Head of caudate nucleus (tissue), 42 donors: ENCODE measurements at regions not wholly inside any gene's neighbourhood (a gene's known extent, or its start where the extent isn't known, plus 50 kb on each side); places are given as distances from the start of the nearest gene placed in this dataset.

Source experiments
- DNase-seq, 42 donors: peaks; one replicate each; pipeline versions ENCODE4 v3.0.0 to v3.0.0-alpha.2; 2020 to 2021; ENCODE audit warnings: mixed read lengths in 7 of 42
- intact Hi-C: fragments of 100-400 bp; cut with DNase I; formaldehyde crosslinking; loops from one replicate; pipeline ENCODE4 v1.15.0; 2022

- intact Hi-C loops, result no loop called here
- no peak for DNase-seq
These were observed 944.8 kb upstream of the CNTNAP5 start for GRCh38 chr2:123080331-123080730.

GRCh38 chr2:123085484-123085883 lies 939.6 kb upstream of the CNTNAP5 start:
- intact Hi-C loops, result no loop called here
- DNase-seq, result no peak

GRCh38 chr2:123086613-123087385 lies 938.3 kb upstream of the CNTNAP5 start:
- intact Hi-C loops, result no loop called here

GRCh38 chr2:123091471-123091870 lies 933.6 kb upstream of the CNTNAP5 start:
- DNase-seq, result no peak
- intact Hi-C loops, result no loop called here

More at GRCh38 chr2:123086613-123087385, 938.3 kb upstream of the CNTNAP5 start:
- DNase-seq, result peak in 1 of 42 donors; percentile 4

- no peak for DNase-seq
- intact Hi-C loops, result no loop called here
These were observed 931.9 kb upstream of the CNTNAP5 start for GRCh38 chr2:123093199-123093598.

GRCh38 chr2:123095219-123095835 lies 929.8 kb upstream of the CNTNAP5 start:
- intact Hi-C loops, result no loop called here
- peak in 2 of 42 donors; percentile 10 to 15 for DNase-seq

GRCh38 chr2:123098619-123099018 lies 926.5 kb upstream of the CNTNAP5 start:
- intact Hi-C loops, result no loop called here
- DNase-seq, result no peak

- no peak for DNase-seq
- intact Hi-C loops, result no loop called here
These were observed 923.7 kb upstream of the CNTNAP5 start for GRCh38 chr2:123101434-123101833.

- no peak for DNase-seq
- intact Hi-C loops, result no loop called here
These were observed 921.2 kb upstream of the CNTNAP5 start for GRCh38 chr2:123103902-123104301.

- intact Hi-C loops, result no loop called here
- no peak for DNase-seq
These were observed 908.5 kb upstream of the CNTNAP5 start for GRCh38 chr2:123116595-123116994.

GRCh38 chr2:123127236-123127635 lies 897.9 kb upstream of the CNTNAP5 start:
- DNase-seq, result peak in 15 of 42 donors; percentile 3 to 43 (median 14)
- intact Hi-C loops, result no loop called here

GRCh38 chr2:123128951-123129350 lies 896.1 kb upstream of the CNTNAP5 start:
- intact Hi-C loops, result no loop called here
- peak in 1 of 42 donors; percentile 3 for DNase-seq

GRCh38 chr2:123136419-123136818 lies 888.7 kb upstream of the CNTNAP5 start:
- no peak for DNase-seq
- intact Hi-C loops, result no loop called here

- no peak for DNase-seq
- intact Hi-C loops, result no loop called here
These were observed 881.0 kb upstream of the CNTNAP5 start for GRCh38 chr2:123144082-123144481.

- intact Hi-C loops, result no loop called here
These were observed 872.0 kb upstream of the CNTNAP5 start for GRCh38 chr2:123153041-123153440.

GRCh38 chr2:123154195-123154594 lies 870.9 kb upstream of the CNTNAP5 start:
- no peak for DNase-seq
- intact Hi-C loops, result no loop called here

More at GRCh38 chr2:123153041-123153440, 872.0 kb upstream of the CNTNAP5 start:
- DNase-seq, result no peak

GRCh38 chr2:123157016-123157415 lies 868.1 kb upstream of the CNTNAP5 start:
- no peak for DNase-seq
- intact Hi-C loops, result no loop called here

GRCh38 chr2:123162400-123163016 lies 862.6 kb upstream of the CNTNAP5 start:
- no peak for DNase-seq
- intact Hi-C loops, result no loop called here

- intact Hi-C loops, result no loop called here
- no peak for DNase-seq
These were observed 861.7 kb upstream of the CNTNAP5 start for GRCh38 chr2:123163398-123163797.

GRCh38 chr2:123164216-123164615 lies 860.9 kb upstream of the CNTNAP5 start:
- intact Hi-C loops, result no loop called here
- DNase-seq, result no peak
